ENCODE measurements at regions not wholly inside any gene's neighbourhood (a gene's known extent, or its start where the extent isn't known, plus 50 kb on each side); places are given as distances from the start of the nearest gene placed in this dataset.

DNA sequence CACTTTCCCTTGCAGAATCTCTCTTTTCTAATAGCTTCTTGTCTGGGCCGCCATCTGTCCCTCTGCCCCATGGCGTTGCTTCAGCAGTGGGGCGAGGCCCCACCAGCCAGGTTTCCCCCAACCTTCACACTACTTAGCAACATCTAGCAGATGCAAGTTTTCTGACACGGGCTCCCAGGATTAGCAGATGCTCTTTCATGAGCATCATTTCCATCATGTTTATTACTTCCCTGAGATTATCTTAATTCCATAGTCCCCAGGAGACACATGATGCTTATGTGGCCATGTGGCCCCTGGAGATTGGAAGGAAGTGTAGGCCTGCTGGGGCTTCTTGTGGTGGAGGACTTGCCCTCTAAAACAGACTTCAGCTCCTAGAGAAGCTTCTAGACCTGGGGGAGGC lies 102.0 kb upstream of the MYL2 start:
- no peak overlapping the region for H3K27ac ChIP-seq (ENCODE audit: low read length)
- no peak for TF ChIP-seq EZH2 (optimal IDR thresholded peaks at IDR 0.05; ENCODE audit: low read depth, low read length)
- TF ChIP-seq, protein P1, sequence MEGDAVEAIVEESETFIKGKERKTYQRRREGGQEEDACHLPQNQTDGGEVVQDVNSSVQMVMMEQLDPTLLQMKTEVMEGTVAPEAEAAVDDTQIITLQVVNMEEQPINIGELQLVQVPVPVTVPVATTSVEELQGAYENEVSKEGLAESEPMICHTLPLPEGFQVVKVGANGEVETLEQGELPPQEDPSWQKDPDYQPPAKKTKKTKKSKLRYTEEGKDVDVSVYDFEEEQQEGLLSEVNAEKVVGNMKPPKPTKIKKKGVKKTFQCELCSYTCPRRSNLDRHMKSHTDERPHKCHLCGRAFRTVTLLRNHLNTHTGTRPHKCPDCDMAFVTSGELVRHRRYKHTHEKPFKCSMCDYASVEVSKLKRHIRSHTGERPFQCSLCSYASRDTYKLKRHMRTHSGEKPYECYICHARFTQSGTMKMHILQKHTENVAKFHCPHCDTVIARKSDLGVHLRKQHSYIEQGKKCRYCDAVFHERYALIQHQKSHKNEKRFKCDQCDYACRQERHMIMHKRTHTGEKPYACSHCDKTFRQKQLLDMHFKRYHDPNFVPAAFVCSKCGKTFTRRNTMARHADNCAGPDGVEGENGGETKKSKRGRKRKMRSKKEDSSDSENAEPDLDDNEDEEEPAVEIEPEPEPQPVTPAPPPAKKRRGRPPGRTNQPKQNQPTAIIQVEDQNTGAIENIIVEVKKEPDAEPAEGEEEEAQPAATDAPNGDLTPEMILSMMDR (IDR thresholded peaks at IDR 0.05; ENCODE audit: low read length) = no peak
- no peak for TF ChIP-seq EZH2phosphoT487 (IDR thresholded peaks at IDR 0.05; ENCODE audit: low read length)
- no peak overlapping the region for H3K4me3 ChIP-seq (ENCODE audit: low read length)
- H3K4me1 ChIP-seq (ENCODE audit: low read length) = no peaks in the 10 kb centered on the region
- H2AFZ ChIP-seq (ENCODE audit: low read length) = no peak overlapping the region
- no peak for DNase-seq
- no peaks in the 10 kb centered on the region for H3K9me3 ChIP-seq (replicated peaks; ENCODE audit: insufficient read depth, low read length)
- 0 out of 2 replicates have a peak, but pooled peaks cover 3% of the 10 kb centered on the region for H3K27me3 ChIP-seq (replicated peaks; ENCODE audit: insufficient read depth, low read length)
- H3K4me2 ChIP-seq (ENCODE audit: low read depth, low read length) = no peak overlapping the region
- no peak overlapping the region for H3K9ac ChIP-seq (ENCODE audit: low read length)
- H3K79me2 ChIP-seq (ENCODE audit: low read length) = no peaks in the 10 kb centered on the region
- no peaks in the 10 kb centered on the region for H3K9me2 ChIP-seq (replicated peaks; ENCODE audit: insufficient read depth, low read length)
- no peaks in the 10 kb centered on the region for H4K20me1 ChIP-seq (ENCODE audit: insufficient read depth, low read length)
- no peaks in the 10 kb centered on the region for H3F3A ChIP-seq (ENCODE audit: insufficient read depth, low read length)
- no peaks in the 10 kb centered on the region for H3K36me3 ChIP-seq (replicated peaks; ENCODE audit: insufficient read depth, low read length)

DNA sequence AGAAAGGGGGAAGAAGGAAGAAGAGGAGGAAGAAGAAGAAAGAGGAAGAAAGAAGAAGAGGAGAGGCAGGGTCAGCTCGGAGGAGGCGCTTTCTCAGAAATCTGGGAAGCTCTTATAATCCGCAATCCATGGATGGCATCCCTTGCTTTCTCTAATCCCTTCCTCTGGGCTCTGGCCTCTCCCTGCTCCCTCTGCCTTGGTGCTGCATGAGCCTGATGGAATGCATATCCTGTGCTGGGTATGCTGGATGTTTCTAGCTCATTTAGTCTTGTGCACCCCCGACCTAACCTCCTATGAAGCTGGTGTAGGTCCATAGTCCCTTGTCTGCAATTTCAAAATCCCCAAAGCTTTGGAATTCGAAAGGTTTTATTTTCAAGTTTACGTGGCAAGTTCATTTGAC lies 94.2 kb upstream of the MYL2 start:
- Histone ChIP-seq H3K36me3 (replicated peaks; ENCODE audit: insufficient read depth, low read length) (no peaks in the 10 kb centered on the region), H3K9me3 (replicated peaks; ENCODE audit: insufficient read depth, low read length) (no peaks in the 10 kb centered on the region), H3K27ac (ENCODE audit: low read length) (no peak overlapping the region), H3K9ac (ENCODE audit: low read length) (no peak overlapping the region), H3K4me3 (ENCODE audit: low read length) (no peak overlapping the region), H2AFZ (ENCODE audit: low read length) (no peak overlapping the region), H3K79me2 (ENCODE audit: low read length) (no peaks in the 10 kb centered on the region), H3F3A (ENCODE audit: insufficient read depth, low read length) (no peaks in the 10 kb centered on the region), H4K20me1 (ENCODE audit: insufficient read depth, low read length) (no peaks in the 10 kb centered on the region), H3K9me2 (replicated peaks; ENCODE audit: insufficient read depth, low read length) (no peaks in the 10 kb centered on the region), H3K4me1 (ENCODE audit: low read length) (no peaks in the 10 kb centered on the region), H3K4me2 (ENCODE audit: low read depth, low read length) (no peak overlapping the region), H3K27me3 (replicated peaks; ENCODE audit: insufficient read depth, low read length) (no peaks in the 10 kb centered on the region)
- TF ChIP-seq EZH2phosphoT487 (IDR thresholded peaks at IDR 0.05; ENCODE audit: low read length) (no peak), EZH2 (optimal IDR thresholded peaks at IDR 0.05; ENCODE audit: low read depth, low read length) (no peak)
- TF ChIP-seq, protein P1 (IDR thresholded peaks at IDR 0.05; ENCODE audit: low read length) = no peak
- no peak for DNase-seq

GRCh38 chr12:111012918-111013317 lies 92.5 kb upstream of the MYL2 start:
- no peak overlapping the region for H2AFZ ChIP-seq (ENCODE audit: low read length)
- no peaks in the 10 kb centered on the region for H3F3A ChIP-seq (ENCODE audit: insufficient read depth, low read length)
- H3K27ac ChIP-seq (ENCODE audit: low read length) = no peak overlapping the region
- H4K20me1 ChIP-seq (ENCODE audit: insufficient read depth, low read length) = no peaks in the 10 kb centered on the region
- no peaks in the 10 kb centered on the region for H3K4me1 ChIP-seq (ENCODE audit: low read length)
- H3K4me3 ChIP-seq (ENCODE audit: low read length) = no peak overlapping the region
- H3K27me3 ChIP-seq (replicated peaks; ENCODE audit: insufficient read depth, low read length) = no peaks in the 10 kb centered on the region
- no peaks in the 10 kb centered on the region for H3K9me3 ChIP-seq (replicated peaks; ENCODE audit: insufficient read depth, low read length)
- no peak for TF ChIP-seq EZH2phosphoT487 (IDR thresholded peaks at IDR 0.05; ENCODE audit: low read length)
- TF ChIP-seq, protein P1 (IDR thresholded peaks at IDR 0.05; ENCODE audit: low read length) = no peak
- no peak for TF ChIP-seq EZH2 (optimal IDR thresholded peaks at IDR 0.05; ENCODE audit: low read depth, low read length)
- no peaks in the 10 kb centered on the region for H3K79me2 ChIP-seq (ENCODE audit: low read length)
- H3K9ac ChIP-seq (ENCODE audit: low read length) = no peak overlapping the region
- H3K9me2 ChIP-seq (replicated peaks; ENCODE audit: insufficient read depth, low read length) = no peaks in the 10 kb centered on the region
- no peak for DNase-seq
- no peaks in the 10 kb centered on the region for H3K36me3 ChIP-seq (replicated peaks; ENCODE audit: insufficient read depth, low read length)
- no peak overlapping the region for H3K4me2 ChIP-seq (ENCODE audit: low read depth, low read length)

All from MM.1S (cell line).